Right lobe of liver (tissue), 4 donors: ENCODE measurements at regions not wholly inside any gene's neighbourhood (a gene's known extent, or its start where the extent isn't known, plus 50 kb on each side); places are given as distances from the start of the nearest gene placed in this dataset.

Experiments
- CTCF ChIP-seq, 4 donors: fragments of 200-600 bp in 3 of 4; fragments of 450-650 bp in 1 of 4; IDR thresholded peaks; one replicate each; pipeline versions ENCODE4 v1.5.1 to v1.8.0; 2016 to 2022; ENCODE audit warnings: antibody characterized with exemption in 4 of 4, mild to moderate bottlenecking in 2 of 4
- POLR2A ChIP-seq: fragments of 450-650 bp; IDR thresholded peaks from one replicate; pipeline ENCODE4 v1.6.1; 2017; ENCODE audit warnings: antibody characterized with exemption, mild to moderate bottlenecking
- donor health status: DM: no; HTN: no; CAD: no.
- donor health status: DM: no; HTN: no; CAD: no.
- donor health status: DM: no; HTN: yes; CAD: no.

- TF ChIP-seq CTCF (IDR thresholded peaks at IDR 0.05) (peak in 2 of 4 donors; percentile 13 to 14), POLR2A (peak; percentile 60)
Measured at GRCh38 chrX:3815896-3816664, 102.6 kb upstream of the PRKX start.
